ENCODE measurements at regions not wholly inside any gene's neighbourhood (a gene's known extent, or its start where the extent isn't known, plus 50 kb on each side); places are given as distances from the start of the nearest gene placed in this dataset.

- no peak for ATAC-seq
- no peaks in the 10 kb centered on the region for H3K27me3 Mint-ChIP-seq (ENCODE audit: insufficient read depth, low read depth, poor library complexity)
- DNase-seq (ENCODE audit: low spot score): no peak
- H4K20me1 ChIP-seq (replicated peaks; ENCODE audit: insufficient read depth): no peaks in the 10 kb centered on the region
- peaks cover 10% of the 10 kb centered on the region for H3K4me1 Mint-ChIP-seq
- no peaks in the 10 kb centered on the region for H3K36me3 ChIP-seq (ENCODE audit: insufficient read depth)
- H3K9me2 ChIP-seq (ENCODE audit: insufficient read depth): no peaks in the 10 kb centered on the region
- H3K27ac ChIP-seq (ENCODE audit: low read depth): no peak overlapping the region
- H3K79me2 ChIP-seq (replicated peaks; ENCODE audit: insufficient read depth): no peaks in the 10 kb centered on the region
- H3K4me3 Mint-ChIP-seq: no peak overlapping the region
- no peak overlapping the region for H2AFZ ChIP-seq
- H3F3A ChIP-seq (replicated peaks; ENCODE audit: low read depth): no peaks in the 10 kb centered on the region
- no peaks in the 10 kb centered on the region for H3K36me3 Mint-ChIP-seq (ENCODE audit: low read depth)
- no peaks in the 10 kb centered on the region for H3K4me1 ChIP-seq (ENCODE audit: insufficient read depth)
- no peak overlapping the region for H3K27ac Mint-ChIP-seq
- H3K27me3 ChIP-seq (ENCODE audit: insufficient read depth): no peaks in the 10 kb centered on the region
- no peaks in the 10 kb centered on the region for H3K9me3 Mint-ChIP-seq
- TF ChIP-seq POLR2AphosphoS5 (IDR thresholded peaks at IDR 0.05; ENCODE audit: low read depth) (no peak), NANOG (IDR thresholded peaks at IDR 0.05; ENCODE audit: borderline replicate concordance) (no peak), EZH2phosphoT487 (IDR thresholded peaks at IDR 0.05; ENCODE audit: unreplicated experiment) (no peak), CTCF (conservative IDR thresholded peaks at IDR 0.05; ENCODE audit: low read depth in 2 of 2) (no peak), ZNF114 (CRISPR knock-in tag; IDR thresholded peaks at IDR 0.05) (no peak), EZH2 (IDR thresholded peaks at IDR 0.05; ENCODE audit: low read depth, unreplicated experiment) (no peak), REST (IDR thresholded peaks at IDR 0.05; ENCODE audit: unreplicated experiment) (no peak), ZNF331 (CRISPR knock-in tag; IDR thresholded peaks at IDR 0.05; ENCODE audit: low read depth) (no peak), JUNB (IDR thresholded peaks at IDR 0.05; ENCODE audit: unreplicated experiment) (no peak), ZNF462 (CRISPR knock-in tag; IDR thresholded peaks at IDR 0.05) (no peak), CREB1 (CRISPR knock-in tag; IDR thresholded peaks at IDR 0.05; ENCODE audit: low read depth) (no peak), STAT1 (IDR thresholded peaks at IDR 0.05; ENCODE audit: unreplicated experiment) (no peak), ETS1 (IDR thresholded peaks at IDR 0.05) (no peak)
- H3K4me3 ChIP-seq: no peak overlapping the region
- H3K4me2 ChIP-seq: no peak overlapping the region
Measured at GRCh38 chr11:87908086-87908485, 267.2 kb downstream of the RAB38 start.

Data from GM23338 (cell line).